Gastrocnemius medialis (tissue), 4 donors: ENCODE measurements at regions not wholly inside any gene's neighbourhood (a gene's known extent, or its start where the extent isn't known, plus 50 kb on each side); places are given as distances from the start of the nearest gene placed in this dataset.

Source experiments
- ATAC-seq, 2 donors: fragments of 150-250 bp; one replicate each; pipeline ENCODE4 v1.9.1; 2016
- DNase-seq, 2 donors: peaks; one replicate each; pipeline ENCODE4 v3.0.0-alpha.2; 2019
- H3K27ac ChIP-seq, 4 donors: fragments of 200-600 bp; sonication (generic); 1 replicate in 1 of 4; 2 replicates in 3 of 4; pipeline ENCODE4 v1.5.1; 2016 to 2018; ENCODE audit warnings: mild to moderate bottlenecking in 2 of 4, moderate library complexity in 1 of 4
- H3K27me3 ChIP-seq, 3 donors: fragments of 200-600 bp; sonication (generic) in 2 of 3; 1 replicate in 1 of 3; 2 replicates in 2 of 3; pipeline versions ENCODE4 v1.5.1 to v1.6.0; 2016 to 2019; ENCODE audit warnings: mild to moderate bottlenecking in 1 of 3, moderate library complexity in 1 of 3
- H3K36me3 ChIP-seq, 2 donors: fragments of 200-600 bp; sonication (generic) in 1 of 2; one replicate each; pipeline ENCODE4 v1.5.1; 2017 to 2018
- H3K4me1 ChIP-seq, 2 donors: fragments of 200-600 bp; sonication (generic) in 1 of 2; one replicate each; pipeline ENCODE4 v1.5.1; 2016 to 2017; ENCODE audit warnings: mild to moderate bottlenecking in 2 of 2
- H3K4me3 ChIP-seq, 4 donors: fragments of 200-600 bp; sonication (generic) in 3 of 4; 1 replicate in 1 of 4; 2 replicates in 3 of 4; pipeline ENCODE4 v1.5.1; 2016 to 2019; ENCODE audit warnings: mild to moderate bottlenecking in 2 of 4
- H3K9me3 ChIP-seq, 3 donors: fragments of 200-600 bp; sonication (generic) in 2 of 3; 1 replicate in 1 of 3; 2 replicates in 2 of 3; pipeline ENCODE4 v1.5.1; 2016 to 2019
- CTCF ChIP-seq, 5 experiments: fragments of 450-650 bp in 3 of 5; fragments of 200-600 bp in 2 of 5; sonication (generic) in 2 of 5; IDR thresholded peaks in 4 of 5; conservative IDR thresholded peaks in 1 of 5; 1 replicate in 4 of 5; 2 replicates in 1 of 5; pipeline ENCODE4 v1.5.1; 2016 to 2019; ENCODE audit warnings: antibody characterized with exemption in 5 of 5, mild to moderate bottlenecking in 3 of 5, moderate library complexity in 3 of 5
- POLR2A ChIP-seq, 2 donors: fragments of 450-650 bp; IDR thresholded peaks; one replicate each; pipeline ENCODE4 v1.6.1; 2017; ENCODE audit warnings: antibody characterized with exemption in 2 of 2, mild to moderate bottlenecking in 2 of 2, moderate library complexity in 2 of 2
- in situ Hi-C, 4 donors: fragments of 200-750 bp; cut with MboI; loops; one replicate each; pipeline versions ENCODE4 v1.15.0 to v1.8.0; 2017; ENCODE audit warnings: low sequenced_read_pairs in 4 of 4
- intact Hi-C: fragments of 100-400 bp; cut with DNase I; formaldehyde crosslinking; loops from one replicate; pipeline ENCODE4 v1.15.1; 2023; ENCODE audit warnings: low total_unique reads

GRCh38 chr2:216991563-216991962 lies 131.7 kb upstream of the TNP1 start:
- DNase-seq (peak in 1 of 2 donors; percentile 40), ATAC-seq (peak; percentile 34 to 45)
- peak overlapping the region in 2 of 4 donors; percentile 38 to 49 for H3K27ac ChIP-seq
- intact Hi-C loops (no loop called here), in situ Hi-C loops (no loop called here)
- no peaks in the 10 kb centered on the region for H3K27me3 ChIP-seq
- H3K9me3 ChIP-seq, result no peaks in the 10 kb centered on the region
- TF ChIP-seq CTCF (IDR thresholded peaks at IDR 0.05 in 4 of 5, conservative IDR thresholded peaks at IDR 0.05 in 1 of 5), result no peak
- TF ChIP-seq POLR2A (IDR thresholded peaks at IDR 0.05), result no peak
- H3K36me3 ChIP-seq, result no peaks in the 10 kb centered on the region
- H3K4me3 ChIP-seq, result no peak overlapping the region
- H3K4me1 ChIP-seq, result peaks cover 4 to 5% of the 10 kb centered on the region in 2 donors

GRCh38 chr2:216989340-216990129 lies 129.7 kb upstream of the TNP1 start:
- Histone ChIP-seq H3K36me3 (no peaks in the 10 kb centered on the region), H3K27ac (no peak overlapping the region), H3K4me3 (no peak overlapping the region), H3K4me1 (peaks cover 4 to 5% of the 10 kb centered on the region in 2 donors), H3K9me3 (no peaks in the 10 kb centered on the region), H3K27me3 (no peaks in the 10 kb centered on the region)
- no peak for TF ChIP-seq CTCF (IDR thresholded peaks at IDR 0.05 in 4 of 5, conservative IDR thresholded peaks at IDR 0.05 in 1 of 5)
- intact Hi-C loops, result no loop called here
- no peak for DNase-seq
- ATAC-seq, result no peak
- in situ Hi-C loops, result no loop called here

- no peak for TF ChIP-seq POLR2A (IDR thresholded peaks at IDR 0.05)
- TF ChIP-seq CTCF (IDR thresholded peaks at IDR 0.05 in 4 of 5, conservative IDR thresholded peaks at IDR 0.05 in 1 of 5), result no peak
- intact Hi-C loops, result no loop called here
- Histone ChIP-seq H3K27ac (peak overlapping the region in 3 of 4 donors; percentile 35 to 56 (median 41)), H3K36me3 (no peaks in the 10 kb centered on the region), H3K4me3 (no peak overlapping the region), H3K27me3 (no peaks in the 10 kb centered on the region), H3K9me3 (no peaks in the 10 kb centered on the region), H3K4me1 (peaks cover 0 to 5% of the 10 kb centered on the region in 2 donors)
- ATAC-seq, result peak; percentile 76 to 85
- in situ Hi-C loops, result no loop called here
- DNase-seq, result peak; percentile 62 to 78
These were observed 127.5 kb upstream of the TNP1 start for GRCh38 chr2:216987252-216987821.

GRCh38 chr2:216985658-216986141 lies 125.8 kb upstream of the TNP1 start:
- in situ Hi-C loops (no loop called here), intact Hi-C loops (no loop called here)
- H3K9me3 ChIP-seq, result no peaks in the 10 kb centered on the region
- H3K27me3 ChIP-seq, result no peaks in the 10 kb centered on the region
- no peak for DNase-seq
- no peak for ATAC-seq
- H3K4me1 ChIP-seq, result peaks cover 0 to 5% of the 10 kb centered on the region in 2 donors
- TF ChIP-seq CTCF (IDR thresholded peaks at IDR 0.05 in 4 of 5, conservative IDR thresholded peaks at IDR 0.05 in 1 of 5) (no peak), POLR2A (IDR thresholded peaks at IDR 0.05) (no peak)
- no peaks in the 10 kb centered on the region for H3K36me3 ChIP-seq
- H3K4me3 ChIP-seq, result no peak overlapping the region
- no peak overlapping the region for H3K27ac ChIP-seq
